ENCODE measurements at regions not wholly inside any gene's neighbourhood (a gene's known extent, or its start where the extent isn't known, plus 50 kb on each side); places are given as distances from the start of the nearest gene placed in this dataset.

GRCh38 chr22:27019827-27020226 lies 362.4 kb downstream of the MIAT start:
- DNase-seq = no peak

- no peak for DNase-seq
Measured at GRCh38 chr22:27022274-27022895, 365.0 kb downstream of the MIAT start.

- DNase-seq = no peak
Measured at GRCh38 chr22:27022896-27023361, 365.5 kb downstream of the MIAT start.

- DNase-seq = no peak
Measured at GRCh38 chr22:27023591-27023990, 366.2 kb downstream of the MIAT start.

DNA sequence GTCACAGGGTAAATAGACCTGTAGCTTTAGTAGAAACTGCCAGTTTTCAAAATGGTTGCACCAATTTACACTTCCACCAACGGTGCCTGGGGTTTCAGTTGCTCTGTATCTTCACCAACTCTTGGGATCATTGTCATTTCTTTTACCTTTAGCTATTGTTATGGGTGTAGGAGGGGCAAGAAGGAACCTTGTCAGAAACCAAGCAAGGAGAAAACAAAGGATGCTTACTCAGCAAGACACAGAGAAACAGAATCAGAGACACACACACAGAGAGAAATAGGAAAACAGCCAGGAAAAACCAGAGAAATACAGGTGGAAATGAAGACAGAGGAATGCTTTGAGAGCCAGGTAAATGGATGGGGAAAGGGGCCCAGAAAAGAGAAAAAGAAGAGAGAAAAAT lies 367.6 kb downstream of the MIAT start:
- no peak for DNase-seq

DNA sequence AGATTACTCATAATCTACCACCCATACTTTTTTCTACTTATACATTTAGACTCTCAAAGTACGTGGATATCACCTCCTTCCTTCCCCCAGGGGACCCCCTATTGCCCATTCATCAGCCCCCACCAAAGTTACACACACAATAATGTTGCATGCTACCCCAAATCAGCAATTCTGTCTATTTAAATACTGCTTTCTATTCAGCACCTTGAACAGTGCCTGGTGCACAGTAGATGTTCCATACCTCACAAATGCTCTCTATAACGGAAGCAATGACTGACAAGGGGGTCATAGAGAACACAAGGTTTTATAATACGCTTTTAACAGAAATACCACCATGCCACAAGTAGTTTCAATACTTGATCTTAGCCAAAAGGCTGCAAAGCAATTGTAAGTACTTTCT lies 370.7 kb downstream of the MIAT start:
- DNase-seq = no peak

- DNase-seq = no peak
Measured at GRCh38 chr22:27029584-27030130, 372.3 kb downstream of the MIAT start.

DNA sequence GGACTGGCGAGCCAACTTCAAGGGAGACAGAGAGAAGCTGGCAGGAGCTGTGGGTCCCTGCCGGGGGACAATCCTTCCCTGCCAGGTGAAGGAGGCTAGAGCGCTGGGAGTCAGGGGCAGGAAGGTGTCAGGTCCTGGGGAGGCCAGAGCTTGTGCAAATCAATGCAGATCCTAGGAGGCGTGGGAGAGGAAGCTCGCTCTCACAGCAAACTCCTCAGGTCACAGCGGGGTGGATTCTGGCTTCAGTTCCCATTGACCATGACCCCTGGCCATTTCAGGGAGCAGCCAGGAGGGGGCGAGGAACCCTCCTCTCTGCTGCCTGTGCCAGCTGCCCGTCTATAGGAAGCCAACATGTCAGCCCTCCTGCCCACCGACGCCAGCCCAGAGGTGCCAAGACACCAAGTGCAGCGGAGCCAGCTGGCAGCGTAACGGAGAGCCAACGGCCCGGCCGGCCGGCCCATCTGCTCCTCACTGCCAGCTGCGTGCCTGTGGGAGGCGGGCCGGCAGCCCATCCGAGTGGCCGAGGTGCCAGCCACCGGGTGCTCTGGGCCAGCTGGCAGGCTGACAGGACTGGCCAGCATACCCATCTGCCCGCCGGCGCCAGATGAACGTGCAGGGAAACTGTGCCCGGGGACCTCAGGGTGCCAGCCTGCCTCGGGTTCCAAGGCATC lies 374.8 kb downstream of the MIAT start:
- no peak for DNase-seq

DNA sequence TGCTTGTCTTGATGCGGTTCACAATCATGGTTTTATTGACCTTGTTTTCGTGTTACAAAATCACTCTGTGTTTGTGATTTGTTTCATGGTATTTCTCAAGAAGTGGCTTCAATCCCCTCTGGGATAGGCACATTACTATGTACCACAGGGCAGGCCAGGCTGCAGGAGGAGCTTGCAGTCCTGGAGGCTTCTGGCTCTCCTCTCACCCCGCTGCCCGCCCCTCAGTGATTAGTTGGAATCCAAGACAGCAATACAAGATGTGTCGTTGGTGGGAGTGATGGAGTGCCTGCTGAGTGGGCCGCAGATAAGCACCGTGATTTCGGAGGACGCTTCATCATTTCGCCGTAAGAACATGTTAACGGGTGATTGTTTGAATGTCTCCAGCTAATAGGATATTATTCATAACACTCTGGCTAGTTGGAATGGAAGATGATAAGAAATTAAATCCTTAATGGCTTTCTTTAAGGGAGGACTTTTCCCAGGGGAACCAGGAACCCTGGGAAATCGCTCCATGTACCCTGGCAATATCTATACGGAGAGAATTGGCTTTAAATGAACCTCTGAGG lies 384.4 kb downstream of the MIAT start:
- no peak for DNase-seq

DNA sequence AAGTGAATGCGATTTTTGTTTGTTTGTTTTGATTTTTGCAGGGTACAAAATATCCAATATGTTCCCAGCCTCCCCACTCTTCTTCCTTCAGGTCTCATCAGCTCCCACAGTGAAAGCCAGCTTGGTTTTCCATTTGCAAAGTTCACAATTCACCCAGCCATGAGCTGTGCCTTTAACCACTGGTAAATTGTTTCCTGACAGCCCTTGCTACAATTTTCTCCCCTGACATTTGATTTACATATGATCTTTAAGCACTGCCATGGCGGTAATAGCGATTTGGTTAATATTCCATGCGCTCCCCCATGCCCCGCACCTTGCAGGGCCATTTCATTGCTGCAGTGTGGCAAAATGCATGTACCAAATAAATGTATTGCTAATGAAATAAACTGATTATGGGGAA lies 385.9 kb downstream of the MIAT start:
- DNase-seq = no peak

GRCh38 chr22:27045103-27045947 lies 387.9 kb downstream of the MIAT start:
- DNase-seq = no peak

- DNase-seq = no peak
Measured at GRCh38 chr22:27046086-27046485, 388.7 kb downstream of the MIAT start.

DNA sequence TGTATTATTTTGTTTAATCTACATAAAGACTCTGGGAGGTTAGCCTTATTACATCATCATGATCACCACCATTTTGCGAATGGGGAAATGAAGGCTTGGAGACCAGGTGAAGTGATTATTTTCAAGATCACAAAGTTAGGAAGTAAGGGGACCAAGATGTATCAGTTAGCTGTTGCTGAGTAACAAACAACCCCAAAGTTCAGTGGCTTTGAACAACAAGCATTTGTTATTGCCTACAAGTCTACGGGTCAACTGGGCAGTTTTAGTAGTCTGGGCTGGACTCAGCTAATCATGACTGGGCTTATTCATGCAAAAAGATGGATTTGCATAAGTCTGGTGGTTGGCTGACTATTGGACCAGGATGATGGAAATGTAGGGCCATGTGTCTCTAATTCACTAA lies 389.2 kb downstream of the MIAT start:
- DNase-seq = no peak

DNA sequence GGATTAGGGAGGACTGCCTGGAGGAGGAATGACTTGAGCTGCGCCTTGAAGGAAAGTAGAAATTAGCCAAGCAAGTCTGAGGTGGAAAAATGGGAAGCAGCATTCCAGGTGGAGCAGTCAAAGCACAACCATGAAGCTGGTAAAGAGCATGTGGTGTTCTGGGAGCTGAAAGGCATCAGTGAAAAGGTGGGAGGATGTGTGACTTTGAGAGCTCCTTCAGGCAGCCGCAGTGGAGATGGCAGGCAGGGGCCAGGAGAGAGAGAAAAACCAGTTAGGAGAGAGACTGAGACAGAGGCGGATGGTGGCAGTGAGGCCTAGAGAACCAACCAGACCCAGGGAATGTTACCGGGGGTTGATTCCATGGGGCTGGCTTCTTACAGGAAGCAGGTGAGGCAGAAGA lies 393.4 kb downstream of the MIAT start:
- DNase-seq = no peak

GRCh38 chr22:27051407-27051806 lies 394.0 kb downstream of the MIAT start:
- no peak for DNase-seq

DNA sequence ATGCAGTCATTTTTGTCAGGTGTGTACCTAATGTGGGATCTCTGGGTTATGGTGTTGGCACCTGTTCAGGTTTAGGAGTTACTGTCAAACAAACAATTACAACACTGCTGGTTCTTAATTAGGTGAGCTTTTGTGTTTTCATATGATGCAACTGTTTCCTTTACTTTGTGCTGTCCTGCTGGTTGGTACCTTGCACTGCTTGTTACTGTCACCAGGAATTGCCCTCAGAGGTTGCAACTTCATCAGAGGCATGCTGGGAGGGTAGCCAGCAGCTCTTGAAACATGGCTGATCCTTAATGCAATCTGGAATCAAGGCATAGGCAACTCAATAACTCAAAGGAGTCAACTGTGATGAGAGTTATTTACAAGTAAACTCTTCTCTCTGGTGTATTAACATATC lies 400.3 kb downstream of the MIAT start:
- no peak for DNase-seq

- DNase-seq = no peak
Measured at GRCh38 chr22:27060190-27060589, 402.8 kb downstream of the MIAT start.

DNA sequence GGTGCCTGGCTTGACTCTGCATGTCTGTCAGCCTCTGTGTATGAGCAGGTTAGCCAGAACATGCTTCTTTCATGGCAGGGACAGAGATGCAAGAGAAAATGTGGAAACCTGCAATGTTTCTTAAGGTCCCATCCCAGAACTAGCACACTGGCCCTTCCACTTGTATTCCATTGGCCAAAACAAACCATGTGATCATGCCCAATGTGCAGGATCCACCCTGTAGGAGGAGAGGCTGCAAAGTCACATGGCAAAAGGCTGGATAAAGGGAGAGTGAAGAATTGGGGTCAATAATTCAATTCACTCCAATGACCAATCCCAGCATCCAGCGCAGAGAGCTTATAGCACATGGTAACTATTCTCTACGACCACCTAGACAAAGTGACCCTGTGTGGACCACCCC lies 405.5 kb downstream of the MIAT start:
- no peak for DNase-seq

DNA sequence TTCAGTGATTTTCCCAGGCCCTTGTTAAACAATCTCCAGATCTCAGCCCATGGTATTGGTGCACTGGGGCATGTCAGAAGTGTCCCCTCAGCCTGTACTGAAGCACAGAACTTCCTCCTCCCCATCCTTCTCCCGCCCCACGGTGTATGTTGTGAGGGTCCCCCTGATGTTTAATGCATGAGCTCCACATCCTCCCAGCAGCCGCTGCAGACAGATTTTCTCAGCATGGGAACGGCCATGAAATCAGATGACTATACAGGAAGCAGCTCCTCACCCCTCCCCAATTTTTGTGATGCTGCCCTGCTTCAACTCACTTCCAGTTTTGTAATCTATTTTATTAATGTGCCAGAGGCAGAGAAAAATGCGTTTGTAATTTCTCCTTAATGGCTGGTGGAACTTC lies 406.0 kb downstream of the MIAT start:
- no peak for DNase-seq

GRCh38 chr22:27063841-27064240 lies 406.5 kb downstream of the MIAT start:
- DNase-seq = no peak

- no peak for DNase-seq
Measured at GRCh38 chr22:27064386-27064785, 407.0 kb downstream of the MIAT start.

- no peak for DNase-seq
Measured at GRCh38 chr22:27065279-27065678, 407.9 kb downstream of the MIAT start.

- DNase-seq = no peak
Measured at GRCh38 chr22:27066856-27067255, 409.5 kb downstream of the MIAT start.

All from T-helper 1 cell (primary cell).